ENCODE measurements at regions not wholly inside any gene's neighbourhood (a gene's known extent, or its start where the extent isn't known, plus 50 kb on each side); places are given as distances from the start of the nearest gene placed in this dataset.
A peak's percentile ranks its signal among the peaks of the same experiment; 100 is the strongest.
"Not testable (repeated sequence)": the region's sequence is repeated elsewhere in the genome, so short reads cannot be mapped to it uniquely, and the experiment has no call there.

GRCh38 chr5:50898966-50899365, 232.5 kb downstream of the PARP8 start:
- H3K27me3 ChIP-seq = no peaks in the 10 kb centered on the region
- H3K36me3 ChIP-seq = no peaks in the 10 kb centered on the region
- H3K4me3 ChIP-seq = no peak overlapping the region
- no peak for DNase-seq
- no peaks in the 10 kb centered on the region for H3K9me3 ChIP-seq

- H3K36me3 ChIP-seq = no peaks in the 10 kb centered on the region
These were observed 234.6 kb downstream of the PARP8 start for GRCh38 chr5:50900952-50901510.

GRCh38 chr5:50903651-50904050, 237.2 kb downstream of the PARP8 start:
- H3K9me3 ChIP-seq = no peaks in the 10 kb centered on the region
- no peak overlapping the region for H3K4me3 ChIP-seq
- DNase-seq = no peak
- no peaks in the 10 kb centered on the region for H3K27me3 ChIP-seq
- H3K36me3 ChIP-seq = no peaks in the 10 kb centered on the region

More at GRCh38 chr5:50900952-50901510, 234.6 kb downstream of the PARP8 start:
- Histone ChIP-seq H3K27me3 (no peaks in the 10 kb centered on the region), H3K4me3 (no peak overlapping the region), H3K9me3 (no peaks in the 10 kb centered on the region)
- DNase-seq = no peak

- DNase-seq = no peak
- no peaks in the 10 kb centered on the region for H3K9me3 ChIP-seq
- H3K4me3 ChIP-seq = no peak overlapping the region
- H3K36me3 ChIP-seq = no peaks in the 10 kb centered on the region
- H3K27me3 ChIP-seq = no peaks in the 10 kb centered on the region
These were observed 239.6 kb downstream of the PARP8 start for GRCh38 chr5:50905996-50906570.

GRCh38 chr5:50920160-50920559, 253.7 kb downstream of the PARP8 start:
- DNase-seq, H3K27me3 ChIP-seq, H3K4me3 ChIP-seq, H3K9me3 ChIP-seq, H3K36me3 ChIP-seq: not testable (repeated sequence)

- DNase-seq = no peak
- no peaks in the 10 kb centered on the region for H3K36me3 ChIP-seq
- H3K4me3 ChIP-seq = no peak overlapping the region
- no peaks in the 10 kb centered on the region for H3K27me3 ChIP-seq
- H3K9me3 ChIP-seq = no peaks in the 10 kb centered on the region
These were observed 255.1 kb downstream of the PARP8 start for GRCh38 chr5:50921366-50922133.

GRCh38 chr5:50922134-50922941, 255.9 kb downstream of the PARP8 start:
- not testable (repeated sequence) for H3K4me3 ChIP-seq, H3K9me3 ChIP-seq, H3K27me3 ChIP-seq, H3K36me3 ChIP-seq
- peak; percentile 33 for DNase-seq

- Histone ChIP-seq H3K9me3 (no peaks in the 10 kb centered on the region), H3K27me3 (no peaks in the 10 kb centered on the region), H3K4me3 (no peak overlapping the region), H3K36me3 (no peaks in the 10 kb centered on the region)
- DNase-seq = no peak
These were observed 256.7 kb downstream of the PARP8 start for GRCh38 chr5:50922942-50923767.

- no peaks in the 10 kb centered on the region for H3K27me3 ChIP-seq
- H3K9me3 ChIP-seq = no peaks in the 10 kb centered on the region
- H3K36me3 ChIP-seq = no peaks in the 10 kb centered on the region
- DNase-seq = no peak
- no peak overlapping the region for H3K4me3 ChIP-seq
These were observed 257.5 kb downstream of the PARP8 start for GRCh38 chr5:50923768-50924494.

- no peak for DNase-seq
- Histone ChIP-seq H3K27me3 (no peaks in the 10 kb centered on the region), H3K36me3 (no peaks in the 10 kb centered on the region), H3K9me3 (no peaks in the 10 kb centered on the region), H3K4me3 (no peak overlapping the region)
These were observed 261.5 kb downstream of the PARP8 start for GRCh38 chr5:50927953-50928352.

- Histone ChIP-seq H3K9me3 (no peaks in the 10 kb centered on the region), H3K4me3 (no peak overlapping the region), H3K36me3 (no peaks in the 10 kb centered on the region), H3K27me3 (no peaks in the 10 kb centered on the region)
- DNase-seq = no peak
These were observed 262.7 kb downstream of the PARP8 start for GRCh38 chr5:50929174-50929573.

GRCh38 chr5:50934343-50934742, 267.9 kb downstream of the PARP8 start:
- no peaks in the 10 kb centered on the region for H3K27me3 ChIP-seq
- H3K9me3 ChIP-seq = no peaks in the 10 kb centered on the region
- H3K36me3 ChIP-seq = no peaks in the 10 kb centered on the region
- no peak for DNase-seq
- H3K4me3 ChIP-seq = no peak overlapping the region

GRCh38 chr5:50945139-50945538, 278.7 kb downstream of the PARP8 start:
- H3K36me3 ChIP-seq = no peaks in the 10 kb centered on the region
- no peaks in the 10 kb centered on the region for H3K9me3 ChIP-seq
- DNase-seq = no peak
- no peaks in the 10 kb centered on the region for H3K27me3 ChIP-seq
- H3K4me3 ChIP-seq = no peak overlapping the region

GRCh38 chr5:50947906-50948683, 281.7 kb downstream of the PARP8 start:
- DNase-seq = no peak
- H3K4me3 ChIP-seq = no peak overlapping the region
- H3K36me3 ChIP-seq = no peaks in the 10 kb centered on the region
- H3K9me3 ChIP-seq = no peaks in the 10 kb centered on the region
- H3K27me3 ChIP-seq = no peaks in the 10 kb centered on the region

GRCh38 chr5:50953290-50953689, 286.9 kb downstream of the PARP8 start:
- H3K4me3 ChIP-seq = no peak overlapping the region
- no peaks in the 10 kb centered on the region for H3K27me3 ChIP-seq
- DNase-seq = no peak
- H3K9me3 ChIP-seq = no peaks in the 10 kb centered on the region
- no peaks in the 10 kb centered on the region for H3K36me3 ChIP-seq
